ENCODE measurements at regions not wholly inside any gene's neighbourhood (a gene's known extent, or its start where the extent isn't known, plus 50 kb on each side); places are given as distances from the start of the nearest gene placed in this dataset.
A peak's percentile ranks its signal among the peaks of the same experiment; 100 is the strongest.
"Not testable (repeated sequence)": the region's sequence is repeated elsewhere in the genome, so short reads cannot be mapped to it uniquely, and the experiment has no call there.

DNA sequence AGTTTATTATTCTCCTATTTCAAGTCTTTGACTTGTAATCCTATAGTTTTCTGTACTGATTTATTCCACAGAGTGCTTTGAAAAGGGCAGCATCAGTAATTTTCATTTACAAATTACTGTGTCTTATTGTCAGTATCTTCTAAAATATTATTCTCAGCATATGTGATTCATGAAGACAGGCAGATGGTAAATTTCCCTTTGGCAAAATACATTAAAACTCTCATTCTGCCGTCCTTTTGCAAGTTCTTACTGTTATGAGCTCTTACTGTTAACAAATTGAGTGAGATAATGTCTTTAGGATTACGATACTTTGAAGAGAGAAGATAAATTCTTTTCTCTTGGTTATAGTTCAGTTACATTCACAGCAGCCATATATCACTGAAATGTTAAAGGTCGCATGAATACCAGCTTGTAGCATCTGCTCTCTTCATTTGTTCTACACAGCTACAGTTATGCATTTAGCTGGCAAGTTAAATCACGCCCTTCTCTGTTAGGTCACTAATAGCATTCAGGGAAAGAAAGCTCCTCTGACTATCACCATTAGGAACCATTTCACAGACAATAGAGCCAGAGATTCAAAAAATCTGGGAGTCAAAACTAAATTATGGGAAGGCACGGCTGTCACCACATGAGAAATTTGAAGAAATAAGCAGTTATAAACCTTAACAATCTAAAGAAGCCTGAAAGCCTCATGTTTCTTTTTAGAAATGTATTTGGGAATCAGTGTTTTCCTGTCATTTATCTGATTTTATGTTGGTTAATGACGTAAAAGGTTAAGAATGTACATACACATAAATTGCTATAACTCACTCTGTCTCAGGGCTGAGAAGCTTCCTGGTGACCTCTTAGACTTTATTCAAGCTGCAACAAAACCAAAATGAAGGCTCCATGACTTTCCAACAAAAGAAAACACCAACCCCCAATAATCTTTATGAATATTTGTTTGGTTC lies 109.6 kb upstream of the SP4 start:
- DNase-seq (ENCODE audit: low read depth in 3 of 3), result no peak

DNA sequence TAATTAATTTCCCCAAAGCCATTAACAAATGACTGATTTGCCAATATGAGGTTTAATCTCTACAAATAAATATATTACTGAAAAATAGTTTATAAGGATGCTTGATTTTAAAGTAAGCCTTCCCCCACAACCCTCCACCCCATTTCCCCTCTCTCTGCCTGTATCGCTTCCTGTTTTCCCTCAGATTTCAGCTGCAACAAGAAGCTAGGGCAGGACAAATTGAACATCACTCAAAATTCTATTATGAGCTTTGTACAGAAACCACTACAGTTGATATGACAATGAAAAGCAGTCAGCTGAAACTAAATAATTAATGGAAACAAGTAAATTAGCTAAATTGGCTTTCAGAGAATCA lies 109.0 kb upstream of the SP4 start:
- DNase-seq (ENCODE audit: low read depth in 3 of 3), result no peak

DNA sequence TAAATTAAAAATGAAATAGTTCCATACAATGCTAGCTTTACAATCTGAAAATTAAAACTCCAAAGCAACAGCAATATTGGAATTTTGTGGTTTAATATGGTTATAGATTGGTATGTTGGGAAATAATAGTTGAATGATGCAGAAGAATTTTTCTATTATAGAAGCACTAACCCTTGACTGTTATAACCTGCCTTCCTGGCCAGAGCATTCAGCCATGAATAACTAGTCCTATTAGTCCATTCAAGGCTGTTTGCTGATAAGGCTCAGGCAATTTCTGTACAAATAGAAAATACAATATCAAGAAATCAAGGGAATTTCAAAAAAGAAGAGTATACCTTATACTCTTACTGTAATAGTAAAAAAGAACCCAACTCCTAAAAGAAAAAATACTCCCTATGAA lies 101.6 kb upstream of the SP4 start:
- no peak for DNase-seq (ENCODE audit: low read depth in 3 of 3)

DNA sequence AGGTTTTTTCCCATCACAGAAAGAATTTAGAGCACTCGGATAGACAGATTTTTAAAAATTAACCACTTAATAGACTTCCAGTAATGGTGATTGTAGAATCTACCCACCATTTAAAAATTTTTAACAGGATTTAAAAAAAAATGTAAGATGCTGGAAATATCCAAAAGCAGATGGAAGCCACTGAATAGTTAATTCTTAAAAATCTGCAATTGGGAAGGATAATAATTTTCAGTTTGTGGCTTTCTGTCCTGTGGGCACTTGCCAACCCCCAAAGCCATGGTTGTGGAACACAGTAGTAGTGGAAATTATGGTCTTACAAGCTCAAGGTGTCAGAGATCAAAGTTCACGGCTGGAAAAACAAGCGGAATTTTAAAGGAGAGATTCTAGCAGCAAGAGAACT lies 101.0 kb upstream of the SP4 start:
- no peak for DNase-seq (ENCODE audit: low read depth in 3 of 3)

DNA sequence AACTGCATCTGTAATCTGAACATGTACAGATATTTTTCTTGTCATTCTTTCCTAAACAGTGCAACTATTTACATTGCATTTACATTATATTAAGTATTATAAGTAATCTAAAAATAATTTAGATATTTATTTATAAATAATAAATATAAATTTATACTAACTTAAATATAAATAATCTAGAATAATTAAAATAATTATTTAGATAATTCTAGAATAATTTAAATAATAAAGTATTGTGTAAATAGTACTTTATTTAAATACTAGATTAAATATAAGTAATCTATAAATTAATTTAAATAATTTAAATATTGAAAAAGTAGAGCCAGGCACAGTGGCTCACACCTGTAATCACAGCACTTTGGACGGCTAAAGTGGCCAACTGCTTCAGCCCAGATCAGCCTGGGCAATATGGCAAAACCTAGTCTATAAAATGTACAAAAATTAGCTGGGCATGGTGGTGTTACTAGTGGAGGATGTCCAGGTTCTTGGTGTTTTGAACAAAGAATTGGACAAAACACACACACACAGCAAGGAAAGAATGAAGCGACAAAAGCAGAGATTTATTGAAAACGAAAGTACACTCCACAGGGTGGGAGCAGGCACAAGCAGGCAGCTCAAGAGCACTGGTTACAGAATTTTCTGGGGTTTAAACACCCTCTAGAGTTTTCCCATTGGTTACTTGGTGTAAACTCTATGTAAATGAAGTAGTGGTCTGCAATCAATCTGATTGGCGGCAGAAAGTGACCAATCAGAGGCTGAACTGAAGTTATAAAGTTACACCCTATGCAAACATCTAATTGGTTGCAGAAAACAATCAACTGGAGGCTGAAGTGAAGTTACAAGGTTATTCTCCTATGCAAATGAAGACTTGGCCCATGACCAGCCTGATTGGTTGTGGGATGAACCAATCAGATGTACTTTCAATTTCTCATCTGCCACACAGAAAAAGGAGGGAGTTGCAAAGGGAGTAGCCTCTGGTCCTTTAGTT lies 100.2 kb upstream of the SP4 start:
- no peak for DNase-seq (ENCODE audit: low read depth in 3 of 3)

DNA sequence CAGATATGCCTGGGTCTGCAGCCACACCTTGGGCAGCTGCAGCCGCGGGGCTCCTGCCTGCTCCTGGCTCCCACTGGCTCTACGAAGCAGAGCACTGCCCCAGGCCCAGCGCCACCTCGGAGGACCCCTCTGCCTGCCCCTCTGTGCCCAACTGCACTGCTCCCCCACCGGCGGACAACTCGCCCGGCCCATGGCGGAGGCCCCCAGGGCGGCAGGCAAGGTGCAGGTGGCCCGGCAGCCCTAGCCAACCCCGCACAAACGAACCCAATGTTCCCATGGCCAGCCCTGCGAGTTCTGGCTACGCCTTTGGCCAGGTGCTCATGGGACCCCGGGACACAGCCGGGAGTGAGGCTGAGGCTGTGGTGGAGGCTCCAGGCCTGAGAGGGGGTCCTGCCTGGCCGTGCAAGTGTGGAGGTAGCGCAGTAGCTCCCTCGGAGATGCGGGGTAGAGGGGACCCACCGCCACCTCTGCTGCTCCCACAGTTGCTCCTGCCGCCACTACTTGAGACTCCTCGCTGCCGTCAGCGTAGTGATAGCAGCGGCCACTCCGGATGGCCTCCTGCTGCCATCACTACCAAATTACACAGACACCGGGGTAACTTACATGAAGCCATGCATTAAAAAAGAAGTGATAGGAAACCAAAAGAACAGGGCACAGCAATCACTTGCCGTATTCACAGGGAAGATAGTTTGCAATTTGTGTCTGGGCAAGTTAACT lies 97.3 kb upstream of the SP4 start:
- DNase-seq (ENCODE audit: low read depth in 3 of 3), result no peak

DNA sequence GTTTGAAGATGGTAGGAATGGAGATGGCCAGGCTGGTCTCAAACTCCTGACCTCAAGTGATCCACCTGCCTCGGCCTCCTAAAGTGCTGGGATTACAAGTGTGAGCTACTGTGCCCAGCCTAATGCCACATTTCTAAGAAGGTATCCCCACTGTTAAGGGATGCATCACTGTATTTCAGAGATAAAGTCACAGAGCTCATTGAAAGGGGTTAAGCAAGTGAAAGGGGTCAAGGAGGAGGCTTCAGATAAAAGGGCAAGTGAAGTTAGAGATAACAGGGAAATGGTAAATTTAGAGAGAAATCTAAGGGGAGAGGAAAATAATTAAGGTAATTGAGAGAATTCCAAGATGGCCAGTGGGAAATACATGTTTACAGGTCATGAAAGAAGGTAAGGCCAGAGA lies 93.0 kb upstream of the SP4 start:
- no peak for DNase-seq (ENCODE audit: low read depth in 3 of 3)

DNA sequence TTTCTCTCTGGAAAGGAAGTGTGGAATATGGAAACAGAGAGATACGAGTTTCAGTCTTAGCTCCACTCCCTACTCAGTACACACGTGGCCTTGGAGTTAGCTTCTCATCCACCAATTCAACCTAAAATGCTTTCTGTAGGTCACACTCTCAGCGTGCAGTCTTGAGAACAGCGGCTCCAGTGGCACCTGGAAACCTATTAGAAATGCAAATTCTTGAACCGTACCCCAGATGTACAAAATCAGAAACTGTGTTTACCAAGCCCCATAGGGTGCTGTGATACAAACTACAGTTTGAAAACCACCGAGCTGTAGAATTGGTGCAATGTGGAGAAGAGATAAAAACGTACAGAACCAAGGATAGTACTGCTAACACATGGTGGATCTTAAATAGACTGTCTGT lies 91.1 kb upstream of the SP4 start:
- DNase-seq (ENCODE audit: low read depth in 3 of 3), result no peak

DNA sequence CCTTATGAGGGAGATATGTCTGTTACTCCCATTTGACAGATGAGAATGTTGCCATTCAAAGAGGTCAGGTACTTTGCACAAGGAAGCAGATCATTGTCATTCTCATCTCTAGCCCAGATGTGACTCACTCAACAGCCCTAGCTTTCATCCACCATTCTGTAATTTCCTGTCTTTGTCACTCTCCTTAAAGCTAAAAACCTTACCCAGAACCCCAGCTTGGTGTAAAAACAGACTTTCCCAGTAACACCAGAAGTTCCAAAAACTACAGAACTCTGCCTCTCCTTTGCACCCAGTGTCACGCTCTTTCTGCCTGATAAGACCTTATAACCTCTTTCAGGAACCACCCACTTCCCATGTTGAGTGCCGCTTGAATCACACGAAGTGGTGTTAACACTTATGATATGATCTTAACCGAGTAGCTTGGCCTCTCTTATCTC lies 89.1 kb upstream of the SP4 start:
- peak; percentile 19 to 47 (median 41) for DNase-seq (ENCODE audit: low read depth in 3 of 3)

DNA sequence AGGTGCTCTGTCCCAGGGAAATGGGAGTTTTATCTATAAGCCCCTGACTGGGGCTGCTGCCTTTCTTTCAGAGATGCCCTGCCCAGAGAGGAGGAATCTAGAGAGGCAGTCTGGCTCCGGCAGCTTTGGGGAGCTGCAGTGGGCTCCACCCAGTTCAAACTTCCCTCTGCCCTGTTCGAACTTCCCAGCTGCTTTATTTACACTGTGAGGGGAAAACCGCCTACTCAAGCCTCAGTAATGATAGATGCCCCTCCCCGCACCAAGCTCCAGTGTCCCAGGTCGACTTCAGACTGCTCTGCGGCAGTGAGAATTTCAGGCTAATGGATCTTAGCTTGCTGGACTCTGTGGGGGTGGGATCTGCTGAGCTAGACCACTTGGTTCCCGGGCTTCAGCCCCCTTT lies 83.0 kb upstream of the SP4 start:
- DNase-seq (ENCODE audit: low read depth in 3 of 3), result not testable (repeated sequence)

DNA sequence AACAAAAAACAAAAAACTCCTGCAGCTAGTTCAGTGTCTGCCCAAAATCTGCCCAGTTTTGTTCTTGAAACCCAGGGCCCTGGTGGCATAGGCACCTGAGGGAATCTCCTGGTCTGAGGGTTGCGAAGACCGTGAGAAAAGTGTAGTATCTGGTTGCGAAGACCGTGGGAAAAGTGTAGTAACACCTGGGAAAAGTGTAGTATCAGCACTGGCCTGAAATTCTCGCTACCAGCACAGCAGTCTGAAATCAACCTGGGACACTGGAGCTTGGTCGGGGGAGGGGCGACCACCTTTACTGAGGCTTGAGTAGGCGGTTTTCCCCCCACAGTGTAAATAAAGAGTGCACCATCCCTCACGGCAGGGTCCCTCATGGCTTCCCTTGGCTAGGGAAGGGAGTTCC lies 82.5 kb upstream of the SP4 start:
- DNase-seq (ENCODE audit: low read depth in 3 of 3), result no peak

DNA sequence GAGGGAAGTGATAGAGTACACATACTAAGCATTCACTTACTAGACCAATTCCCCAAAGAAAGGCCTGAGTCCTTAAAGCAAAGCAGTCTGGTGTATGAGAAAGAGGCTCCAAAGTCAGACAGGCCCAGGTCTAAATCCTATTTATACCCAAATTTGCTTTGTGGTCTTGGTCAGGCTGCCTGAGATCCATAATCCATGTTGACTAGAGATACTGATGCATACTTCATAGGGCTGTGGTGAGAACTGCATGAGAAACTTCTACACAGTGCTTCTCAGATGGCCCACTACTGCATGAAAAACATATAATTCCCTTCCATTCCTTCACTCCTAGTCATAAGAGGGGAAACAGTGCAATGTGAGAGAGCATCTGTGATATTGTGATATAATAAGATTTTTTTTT lies 81.6 kb upstream of the SP4 start:
- no peak for DNase-seq (ENCODE audit: low read depth in 3 of 3)

DNA sequence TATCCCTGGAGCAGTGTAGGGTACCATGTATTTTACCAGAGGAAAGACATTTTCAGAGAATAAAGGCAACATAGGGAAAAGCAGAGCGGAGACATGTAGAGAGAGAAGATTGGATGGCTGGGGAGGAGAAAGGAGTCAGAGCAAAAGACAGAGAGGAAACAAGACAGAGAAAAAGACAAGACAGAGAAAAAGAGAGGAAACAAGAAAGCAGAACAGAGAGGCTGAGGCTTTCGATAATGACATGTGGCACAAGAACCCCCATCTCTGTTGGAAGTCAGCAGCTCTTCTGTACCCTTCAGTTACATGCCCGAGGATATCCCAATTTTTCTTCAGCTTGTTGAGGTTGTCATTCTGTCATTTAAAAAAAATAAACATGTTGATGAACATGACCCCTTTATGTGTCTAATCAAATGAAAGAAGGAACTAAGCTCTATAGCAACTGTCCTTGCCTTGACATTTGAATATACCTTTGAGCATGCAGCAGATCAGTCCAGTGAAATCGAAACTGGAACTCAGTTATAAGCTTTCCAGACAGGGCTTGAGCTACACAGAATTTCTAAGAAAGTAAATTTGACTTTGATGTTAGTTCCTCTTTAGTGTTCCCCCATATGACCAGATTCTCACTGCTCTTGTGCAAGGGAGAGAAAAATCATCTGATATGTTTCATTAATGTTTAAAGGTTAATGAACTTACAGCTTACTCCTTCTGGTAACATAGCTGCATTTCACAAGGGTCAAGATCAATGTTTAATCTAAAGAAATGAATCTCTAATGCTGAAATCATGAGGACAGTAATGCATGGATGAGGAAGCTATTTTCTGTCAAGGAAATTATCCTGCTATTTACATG lies 75.1 kb upstream of the SP4 start:
- no peak for DNase-seq (ENCODE audit: low read depth in 3 of 3)

DNA sequence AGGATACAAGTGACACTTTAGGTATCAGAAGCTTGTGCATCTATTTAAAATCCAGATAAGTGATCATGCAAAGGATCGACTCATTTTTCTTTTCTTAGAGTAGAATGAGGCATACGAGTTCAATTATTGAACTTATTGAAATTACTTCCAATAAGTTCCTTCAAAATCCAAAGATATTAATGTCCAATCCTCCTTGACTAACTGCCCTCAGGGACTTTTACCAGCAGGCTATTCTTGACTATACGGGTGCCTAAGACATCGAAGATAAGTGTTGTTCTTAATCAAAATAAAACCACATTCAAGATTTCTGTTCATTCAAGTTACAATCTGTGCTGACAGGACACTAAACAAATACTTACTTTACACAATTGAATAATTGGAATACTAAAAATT lies 74.5 kb upstream of the SP4 start:
- no peak for DNase-seq (ENCODE audit: low read depth in 3 of 3)

DNA sequence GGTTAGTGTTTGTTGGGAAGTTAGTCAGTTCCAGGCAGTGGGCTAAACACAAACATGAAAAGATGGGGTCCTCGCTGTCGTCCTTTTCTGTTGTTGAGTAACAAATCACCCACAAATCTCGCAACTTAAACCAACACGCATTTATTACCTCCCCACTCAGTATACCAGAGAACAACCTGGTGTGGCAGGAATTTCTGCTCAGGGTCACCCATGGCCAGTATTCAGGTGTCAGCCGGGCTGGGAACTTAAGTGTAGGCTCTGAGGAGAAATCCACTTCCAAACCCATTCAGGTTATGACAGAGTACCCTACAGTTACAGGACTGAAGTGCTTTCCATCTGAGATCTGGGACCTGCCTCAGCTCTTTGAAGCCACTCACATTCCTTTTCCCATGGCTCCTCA lies 73.6 kb upstream of the SP4 start:
- DNase-seq (ENCODE audit: low read depth in 3 of 3), result no peak

DNA sequence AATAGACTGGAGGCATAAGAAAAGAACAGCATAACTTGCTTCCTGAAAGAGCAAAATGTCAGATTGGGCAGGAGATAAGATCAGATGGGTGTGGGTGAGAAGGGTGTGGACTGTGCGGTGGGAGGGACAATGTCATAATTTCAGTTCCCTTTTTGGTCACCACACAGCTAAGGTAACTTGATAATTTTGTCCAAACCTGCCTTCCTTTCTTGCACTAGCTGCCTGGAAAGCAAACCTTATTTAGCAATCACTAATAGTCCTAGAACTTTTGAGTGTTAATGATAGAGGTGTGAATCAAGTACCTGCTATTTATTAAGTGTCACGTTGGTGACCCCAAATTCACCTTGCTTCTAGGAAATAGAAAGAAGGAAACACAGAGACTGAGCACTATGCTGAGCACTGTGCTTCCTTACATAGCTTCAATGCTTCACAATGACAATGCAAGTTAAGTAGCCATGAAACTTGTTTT lies 72.4 kb upstream of the SP4 start:
- DNase-seq (ENCODE audit: low read depth in 3 of 3), result peak; percentile 13 to 38 (median 36)

DNA sequence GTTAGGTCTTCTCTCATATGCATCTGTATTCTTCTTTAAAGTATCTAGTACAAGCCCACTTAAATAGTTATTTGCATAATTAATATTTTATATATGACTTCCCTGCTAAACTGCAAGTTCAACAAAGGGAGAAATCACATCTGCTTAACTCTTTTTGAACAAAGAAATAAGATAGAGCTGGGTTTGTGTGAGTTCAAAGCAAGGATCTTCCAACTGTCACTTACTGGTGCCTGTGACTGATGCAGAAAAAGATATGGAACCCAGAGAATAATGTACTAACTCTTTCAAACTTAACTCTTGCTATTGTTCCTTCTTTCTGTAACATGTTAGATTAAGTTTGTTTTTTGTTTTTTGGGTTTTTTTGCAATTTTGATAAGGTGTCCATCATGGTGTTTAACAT lies 71.3 kb upstream of the SP4 start:
- DNase-seq (ENCODE audit: low read depth in 3 of 3), result no peak

DNA sequence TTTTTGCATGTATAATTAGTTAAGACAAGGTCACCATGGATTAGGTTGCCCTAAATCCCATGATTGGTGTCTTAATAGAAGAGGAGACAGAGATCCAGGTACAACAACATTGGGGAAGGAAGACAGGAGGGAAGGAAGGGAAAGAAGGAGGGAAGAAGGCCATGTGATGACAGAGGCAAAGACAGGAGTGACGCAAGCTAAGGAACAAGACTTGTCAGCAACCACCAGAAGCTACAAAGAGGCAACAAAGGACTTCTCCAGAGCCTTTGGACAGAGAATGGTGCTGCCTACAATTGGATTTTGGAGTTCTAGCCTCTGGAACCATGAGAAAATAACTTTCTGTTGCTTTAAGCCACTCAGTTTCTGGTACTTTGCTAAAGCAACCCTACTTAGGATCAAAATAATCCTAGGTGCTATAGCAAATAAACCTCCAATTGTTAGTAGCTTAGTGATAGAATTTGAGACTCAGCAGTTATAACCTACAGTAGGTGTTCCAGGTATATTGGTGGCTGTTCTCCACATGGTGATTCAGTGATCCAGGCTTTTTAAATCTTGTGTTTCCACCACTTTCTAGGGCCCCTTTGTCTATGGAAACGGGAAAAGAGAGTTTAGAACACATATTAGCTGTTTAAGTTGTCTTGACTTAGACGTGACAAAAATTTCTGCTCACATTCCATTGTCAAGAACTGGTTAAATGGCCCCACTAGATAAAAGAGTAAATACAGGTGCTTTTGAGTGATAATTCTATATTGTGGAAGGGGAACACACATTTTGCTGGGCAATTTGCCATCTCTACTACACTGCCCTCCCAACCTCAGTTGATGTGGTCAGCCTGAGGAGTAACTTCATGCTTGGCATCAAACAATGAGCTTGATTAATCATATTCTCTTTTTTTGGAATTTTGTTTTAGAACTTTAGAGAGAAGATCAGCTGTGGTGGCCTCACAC lies 70.5 kb upstream of the SP4 start:
- no peak for DNase-seq (ENCODE audit: low read depth in 3 of 3)

DNA sequence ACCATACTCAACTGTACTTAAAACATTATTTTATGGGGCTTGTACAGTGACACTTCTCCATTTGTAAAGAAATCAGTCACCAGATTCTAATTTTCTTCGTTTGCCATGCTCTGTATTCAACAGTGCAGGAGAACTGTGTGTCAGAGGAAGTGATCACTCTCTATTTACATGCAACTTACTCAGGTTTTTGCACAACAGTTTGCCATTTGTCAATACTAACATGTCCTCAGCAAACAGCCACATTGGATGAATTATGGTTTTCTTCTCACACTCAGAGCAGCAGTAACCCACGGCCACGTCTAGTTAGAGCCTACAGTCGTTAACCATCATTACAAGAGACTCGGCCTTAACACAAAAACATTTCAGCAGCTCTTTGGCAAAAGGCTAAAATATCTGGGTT lies 69.2 kb upstream of the SP4 start:
- DNase-seq (ENCODE audit: low read depth in 3 of 3), result no peak

DNA sequence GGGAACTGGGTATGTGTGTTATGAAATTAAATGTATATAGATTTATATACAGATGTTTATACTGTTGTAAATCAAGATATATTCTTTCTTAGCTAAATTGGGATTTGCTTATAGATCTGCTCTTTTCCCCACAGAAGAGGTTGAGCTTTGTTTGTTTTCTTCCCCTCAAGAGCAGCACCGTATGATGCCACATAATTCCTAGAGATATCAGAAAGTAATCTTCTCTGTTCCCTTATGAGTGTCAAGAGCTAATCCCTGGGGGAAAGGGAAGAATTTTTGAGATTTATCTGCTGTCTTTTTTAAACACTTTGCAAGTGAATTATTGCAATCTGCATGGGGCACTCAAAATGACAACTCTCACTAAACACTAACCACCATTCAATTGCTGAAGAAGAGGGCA lies 68.7 kb upstream of the SP4 start:
- DNase-seq (ENCODE audit: low read depth in 3 of 3), result no peak
